HG03139 (cell line): ENCODE measurements at regions not wholly inside any gene's neighbourhood (a gene's known extent, or its start where the extent isn't known, plus 50 kb on each side); places are given as distances from the start of the nearest gene placed in this dataset.
"Not testable (repeated sequence)": the region's sequence is repeated elsewhere in the genome, so short reads cannot be mapped to it uniquely, and the experiment has no call there.

Experiments
- ATAC-seq: cut with Tn5 transposase; IDR thresholded peaks from one replicate; pipeline ENCODE4 v1.9.1; 2021; ENCODE audit not compliant: unreplicated experiment

DNA sequence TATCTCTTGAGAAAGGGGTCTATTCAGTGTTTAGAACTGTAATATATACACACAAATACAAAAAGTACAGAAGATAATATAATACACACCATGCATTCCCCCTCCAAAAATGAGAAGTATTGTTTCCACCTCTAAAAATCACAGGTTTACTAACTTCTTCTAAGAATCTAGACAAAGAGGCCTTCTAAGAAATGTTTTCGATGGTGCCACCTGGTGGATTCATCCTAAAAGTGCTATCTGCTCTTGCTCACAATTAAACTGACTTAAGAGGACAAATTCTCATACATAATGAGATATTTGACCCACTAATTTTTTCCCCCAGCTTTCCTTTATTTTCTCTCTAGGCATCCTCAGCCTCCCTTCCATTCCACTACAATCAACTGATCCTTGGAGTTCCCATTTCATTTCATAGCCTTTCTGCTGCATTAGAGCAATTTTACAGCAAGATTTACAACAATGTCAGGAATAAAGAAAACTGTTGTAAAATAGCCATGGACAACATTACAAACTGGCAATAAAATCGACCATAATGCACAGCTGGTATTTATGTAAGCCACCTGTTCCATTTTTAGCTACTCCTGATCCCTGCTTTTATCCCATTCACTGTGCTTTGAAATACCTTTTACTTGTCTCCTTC is 124.6 kb downstream of the ARRDC4 start:
- ATAC-seq = no peak

DNA sequence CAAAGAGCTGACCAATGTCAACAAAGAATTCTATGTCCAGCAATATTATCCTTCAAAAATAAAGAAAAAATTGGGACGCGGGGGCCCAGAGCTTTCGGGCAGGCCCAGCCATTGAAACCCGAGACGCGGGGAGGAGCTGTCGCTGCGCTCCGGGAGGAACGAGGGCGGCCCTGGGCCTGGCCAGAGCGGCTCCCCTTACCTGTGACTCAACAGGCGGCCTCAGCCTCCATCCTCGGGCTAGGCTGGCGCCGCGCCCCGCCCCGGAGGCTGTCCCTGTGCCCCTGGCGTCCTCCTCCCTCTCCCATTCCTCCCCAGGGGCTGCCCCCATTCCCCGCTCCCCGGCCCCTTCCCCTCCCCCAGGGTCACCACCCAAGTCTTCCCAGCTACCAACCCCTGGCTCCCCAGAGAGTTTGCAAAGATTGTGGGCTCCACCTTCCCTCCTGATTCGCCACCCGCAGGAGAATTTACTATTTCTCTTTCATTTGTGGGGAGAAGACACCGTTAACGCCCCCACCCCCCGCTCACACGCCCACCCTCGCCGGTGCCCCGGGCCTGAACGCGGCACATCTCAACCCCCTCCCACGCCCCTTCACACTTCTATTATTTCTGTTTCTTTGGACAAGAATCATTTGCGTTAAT is 127.9 kb downstream of the ARRDC4 start:
- ATAC-seq = peak; percentile 84

DNA sequence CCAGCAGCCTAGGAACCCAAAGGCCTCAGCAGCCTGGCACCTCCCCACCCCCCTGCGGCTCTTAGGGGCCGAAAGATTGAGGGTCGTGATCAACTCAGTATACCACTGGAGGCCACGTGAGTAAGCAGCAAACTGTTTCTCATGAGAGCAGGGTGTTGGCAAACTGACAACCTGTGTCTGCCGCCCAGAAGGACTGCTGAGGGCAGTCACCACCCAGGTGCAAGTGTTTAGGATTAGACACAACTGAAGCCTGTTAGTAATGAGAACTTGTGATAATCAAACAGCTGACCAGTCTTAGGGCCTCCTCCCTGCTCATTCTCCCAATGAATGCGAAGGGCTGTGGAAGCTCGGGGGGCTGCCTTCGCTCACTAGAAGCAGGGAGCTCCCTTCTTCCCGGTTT is 128.8 kb downstream of the ARRDC4 start:
- ATAC-seq = not testable (repeated sequence)

DNA sequence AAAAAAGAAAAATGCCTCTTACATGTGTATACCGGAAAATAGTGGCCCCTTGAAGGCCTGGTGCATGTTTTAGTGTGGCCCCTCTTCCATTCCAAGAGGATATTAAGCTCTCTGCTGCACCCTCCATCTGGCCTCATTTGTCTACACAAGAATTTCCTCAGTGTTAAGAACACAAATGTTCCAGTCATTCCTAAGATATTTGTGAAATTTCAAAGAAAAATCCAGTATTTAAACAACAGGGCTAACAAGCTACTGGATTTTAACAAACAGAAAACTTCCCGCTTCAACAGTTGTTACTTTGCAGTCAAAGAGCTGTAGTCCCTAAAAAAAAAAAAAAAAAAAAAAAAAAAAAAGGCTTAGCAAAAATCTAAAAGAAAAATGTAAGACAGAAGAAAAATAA is 137.5 kb downstream of the ARRDC4 start:
- not testable (repeated sequence) for ATAC-seq

DNA sequence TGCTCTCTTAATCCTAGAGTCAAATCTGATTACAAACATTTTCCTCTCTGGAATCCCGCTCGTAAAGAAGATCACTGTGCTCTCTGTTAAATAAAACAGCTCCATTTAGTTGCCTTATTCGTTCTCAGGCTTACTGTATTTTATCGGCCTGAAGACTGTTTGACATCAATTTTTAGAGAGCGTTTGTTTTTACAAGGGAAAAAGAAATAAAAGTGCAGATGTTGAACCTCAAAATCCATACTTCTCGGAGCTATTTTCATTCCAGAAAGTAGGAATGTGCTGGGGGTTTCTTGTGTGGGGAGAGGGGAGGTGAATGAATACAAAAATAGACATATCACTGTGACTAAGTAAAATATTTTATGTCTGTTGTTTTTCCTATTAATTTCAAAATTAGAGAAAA is 140.1 kb downstream of the ARRDC4 start:
- not testable (repeated sequence) for ATAC-seq

DNA sequence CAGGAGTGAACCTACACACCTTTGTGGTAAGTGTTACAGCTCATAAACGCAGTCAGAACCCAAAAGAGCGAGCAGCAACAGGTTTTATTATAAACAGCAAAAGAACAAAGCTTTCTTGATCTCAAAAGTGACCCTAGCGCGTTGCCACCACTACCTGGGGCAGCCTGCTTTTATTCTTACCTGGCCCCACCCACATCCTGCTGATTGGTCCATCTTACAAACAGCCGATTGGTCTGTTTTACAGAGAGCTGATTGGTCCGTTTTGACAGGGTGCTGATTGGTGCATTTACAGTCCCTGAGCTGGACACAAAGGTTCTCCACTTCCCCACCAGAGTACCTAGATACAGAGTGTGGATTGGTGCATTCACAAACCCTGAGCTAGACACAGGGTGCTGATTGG is 143.1 kb downstream of the ARRDC4 start:
- no peak for ATAC-seq

DNA sequence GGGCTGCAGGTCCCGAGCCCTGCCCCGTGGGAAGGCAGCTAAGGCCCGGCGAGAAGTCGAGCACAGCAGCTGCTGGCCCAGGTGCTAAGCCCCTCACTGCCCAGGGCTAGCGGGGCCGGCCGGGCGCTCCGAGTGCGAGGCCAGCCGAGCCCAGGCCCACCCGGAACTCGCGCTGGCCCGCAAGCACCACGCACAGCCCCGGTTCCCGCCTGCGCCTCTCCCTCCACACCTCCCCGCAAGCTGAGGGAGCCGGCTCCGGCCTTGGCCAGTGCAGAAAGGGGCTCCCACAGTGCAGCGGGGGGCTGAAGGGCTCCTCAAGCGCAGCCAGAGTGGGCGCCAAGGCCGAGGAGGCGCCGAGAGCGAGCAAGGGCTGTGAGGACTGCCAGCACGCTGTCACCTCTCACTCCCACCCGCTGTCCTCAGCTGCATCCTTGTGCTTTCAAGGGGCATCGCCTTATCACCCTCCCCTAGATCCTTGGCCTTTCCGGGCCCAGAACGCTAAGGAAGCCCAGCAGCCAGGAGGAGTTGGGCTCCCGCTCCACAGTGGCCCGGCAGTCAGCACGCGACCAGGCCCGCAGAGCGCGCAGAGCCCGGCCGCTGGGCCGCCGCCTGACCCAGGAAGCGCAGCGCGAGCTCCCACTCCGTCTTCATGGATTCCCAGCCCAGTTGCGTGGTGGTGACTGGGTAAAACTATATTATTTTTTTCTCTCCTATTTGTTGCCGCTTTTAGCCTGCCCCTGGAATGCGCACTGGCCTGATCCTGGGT is 144.1 kb downstream of the ARRDC4 start:
- not testable (repeated sequence) for ATAC-seq

DNA sequence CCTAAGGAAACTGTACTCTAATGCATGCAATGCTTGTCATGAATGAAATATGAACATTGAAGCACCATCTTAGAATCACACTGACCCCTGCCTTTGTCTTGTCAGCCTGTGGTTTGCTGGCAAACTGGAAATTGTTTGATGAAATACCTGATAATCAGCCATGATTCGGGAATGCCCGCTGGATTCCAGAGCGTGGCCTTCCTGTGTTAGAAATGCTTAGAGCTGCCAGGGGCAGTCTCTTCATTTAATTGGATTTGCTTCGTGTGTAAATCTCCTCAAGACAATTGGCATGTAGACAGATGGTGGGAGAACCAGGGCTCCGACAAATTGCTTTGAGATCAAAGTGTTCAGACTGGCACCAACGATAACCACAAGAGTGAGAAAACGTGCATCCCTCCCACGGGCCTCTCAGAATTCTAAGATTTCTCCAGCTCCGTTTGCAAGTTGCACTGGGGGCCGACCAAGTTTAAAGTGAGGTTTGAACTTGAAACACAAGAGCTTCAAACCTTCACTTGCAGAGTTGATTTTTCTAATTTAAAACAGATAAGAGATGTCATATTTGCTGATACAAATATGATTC is 146.2 kb downstream of the ARRDC4 start:
- not testable (repeated sequence) for ATAC-seq

DNA sequence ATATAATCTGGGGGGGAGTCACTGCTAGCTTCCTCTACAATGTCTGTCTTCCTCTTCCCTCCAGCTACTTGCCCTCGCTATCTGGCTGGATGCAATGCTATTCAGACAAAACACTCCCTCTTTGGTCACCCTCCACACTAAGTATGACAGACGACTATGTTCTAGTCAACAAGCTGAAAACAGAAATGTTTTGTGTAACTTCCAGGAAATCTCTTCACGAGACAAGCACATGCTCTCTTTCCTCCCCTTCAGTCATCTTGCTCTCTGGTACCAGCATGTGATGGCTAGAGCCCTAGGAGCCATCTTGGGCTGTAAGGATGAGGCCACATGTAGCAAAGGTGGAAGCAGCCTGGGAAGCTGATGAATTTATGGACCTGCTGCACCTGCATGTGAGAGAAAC is 151.3 kb downstream of the ARRDC4 start:
- ATAC-seq = no peak

DNA sequence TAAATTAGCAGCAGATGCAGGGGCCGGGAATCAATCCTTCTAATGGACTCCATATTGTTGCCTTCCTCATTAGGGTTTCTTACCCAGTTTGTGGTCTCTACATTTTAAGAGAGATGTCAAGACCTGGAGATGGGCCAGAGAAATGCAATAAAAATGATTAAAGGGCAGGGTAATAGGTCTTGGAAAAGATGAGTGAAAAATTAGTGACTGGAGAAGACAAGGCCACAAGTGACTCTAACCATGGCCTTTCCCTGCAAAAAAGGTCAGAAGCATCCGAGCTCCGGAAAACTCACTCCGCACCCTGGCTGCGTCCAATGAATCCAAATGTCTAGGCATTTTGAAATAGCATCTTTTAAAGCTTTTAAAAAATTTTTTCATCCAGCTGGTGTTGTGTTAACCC is 152.8 kb downstream of the ARRDC4 start:
- ATAC-seq = no peak

DNA sequence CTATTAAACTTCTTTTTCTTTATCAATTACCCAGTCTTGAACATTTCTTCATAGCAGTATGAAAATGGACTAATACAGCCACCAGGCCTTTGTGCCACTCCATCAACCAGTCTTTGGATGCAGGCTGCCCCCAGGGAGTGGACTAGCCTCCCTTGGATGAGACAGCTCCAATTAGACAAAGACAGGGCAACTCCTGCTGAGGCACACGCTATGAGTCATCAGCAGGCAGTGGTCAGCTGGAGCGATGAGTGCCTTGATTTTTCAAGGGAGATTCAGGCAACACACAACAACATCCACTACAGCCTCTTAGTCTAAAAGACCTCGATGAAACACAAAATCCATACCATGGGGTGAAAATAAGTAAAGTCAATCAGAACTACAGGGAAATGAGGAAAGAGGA is 160.1 kb downstream of the ARRDC4 start:
- ATAC-seq = no peak

DNA sequence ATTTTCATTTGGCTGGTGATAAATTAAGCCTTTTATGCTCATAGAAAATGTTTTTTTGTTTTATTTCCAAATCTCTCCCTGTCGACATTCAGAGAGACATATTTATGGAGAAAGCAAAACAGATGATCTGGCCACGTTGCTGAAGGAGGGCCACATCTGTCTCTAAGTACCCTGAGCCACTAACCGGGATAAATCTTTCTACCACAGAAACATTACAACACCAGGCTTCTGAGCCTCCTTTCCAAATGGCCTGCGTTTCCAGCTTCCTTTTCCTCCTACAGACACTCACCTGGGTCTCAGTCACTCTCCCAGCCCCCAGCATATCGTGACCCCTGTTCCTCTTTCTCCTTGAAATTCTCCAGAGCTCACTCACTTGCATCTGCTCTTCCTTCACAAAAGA is 161.0 kb downstream of the ARRDC4 start:
- ATAC-seq = no peak

DNA sequence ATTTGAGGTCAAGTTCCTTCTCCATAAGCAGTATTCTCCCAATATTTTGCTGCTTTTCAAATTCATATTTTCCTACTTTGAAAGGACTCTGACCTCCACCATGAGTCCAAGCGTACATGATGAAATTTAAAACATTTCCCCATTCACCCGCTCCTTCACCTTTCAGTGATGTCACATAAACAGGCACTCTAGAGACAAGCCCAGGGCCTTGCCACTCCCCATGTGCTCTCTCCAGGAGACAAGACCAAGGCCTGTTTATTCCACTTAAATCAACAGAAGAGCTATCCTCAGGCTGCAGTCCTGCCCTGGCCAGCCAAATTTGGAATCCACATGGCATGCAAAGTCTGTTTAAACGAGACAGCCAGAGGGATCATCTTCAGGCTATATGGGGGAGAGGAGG is 161.5 kb downstream of the ARRDC4 start:
- no peak for ATAC-seq

DNA sequence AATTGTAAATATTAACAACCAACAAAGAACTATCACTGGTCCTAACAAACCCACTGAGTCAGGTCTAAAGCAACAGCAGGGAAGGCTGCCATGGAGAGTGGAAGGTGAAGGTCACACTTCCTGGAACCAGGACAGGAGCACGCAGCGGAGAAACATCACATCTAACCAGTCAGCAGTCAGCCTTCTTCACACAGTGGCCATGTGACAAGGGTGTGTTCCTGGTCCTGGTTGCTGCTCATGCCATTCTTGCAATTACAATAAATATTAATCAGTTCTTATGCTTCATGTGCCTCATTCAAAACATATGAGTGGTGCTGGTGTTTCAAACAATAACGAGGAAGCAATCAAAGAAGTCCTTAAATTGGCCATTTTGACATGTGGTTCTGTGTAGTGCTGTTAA is 162.8 kb downstream of the ARRDC4 start:
- ATAC-seq = no peak

DNA sequence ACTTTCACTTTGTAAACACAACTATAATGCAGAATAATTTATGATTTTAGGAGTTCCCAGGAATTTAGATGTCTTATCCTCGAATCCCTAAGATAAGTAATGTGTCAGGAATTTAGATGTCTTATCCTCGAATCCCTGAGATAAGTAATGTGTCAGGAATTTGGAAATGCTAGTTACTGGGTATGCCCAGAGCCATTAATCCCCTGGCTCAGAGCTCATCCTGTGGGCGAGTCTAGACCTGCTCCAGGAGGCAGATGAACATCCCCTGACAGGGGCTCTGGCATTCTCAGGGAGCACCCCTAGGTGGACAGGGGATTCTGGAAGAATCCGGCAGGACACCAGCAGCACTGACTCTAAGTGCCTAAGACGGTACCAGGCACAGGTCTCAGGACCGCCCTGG is 163.3 kb downstream of the ARRDC4 start:
- no peak for ATAC-seq

DNA sequence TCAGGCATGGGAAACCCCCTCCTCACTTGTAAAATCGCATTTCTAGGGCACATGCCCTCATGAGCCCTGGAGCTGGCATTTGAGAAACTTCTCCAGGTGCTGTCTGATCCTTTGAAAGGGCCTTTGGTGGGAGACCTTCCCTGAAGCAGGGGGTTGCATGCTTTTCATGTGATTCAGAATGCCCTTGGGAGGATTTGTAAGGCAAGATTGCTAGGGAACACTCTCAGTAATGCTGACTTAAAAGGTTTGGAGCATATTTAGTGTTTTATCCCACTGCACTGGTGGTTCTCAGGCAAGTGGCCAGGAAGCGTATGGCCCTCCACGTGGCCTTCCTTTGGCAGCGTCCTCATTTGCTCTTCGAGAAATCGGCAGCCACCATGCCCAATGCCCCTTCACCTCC is 164.1 kb downstream of the ARRDC4 start:
- no peak for ATAC-seq

DNA sequence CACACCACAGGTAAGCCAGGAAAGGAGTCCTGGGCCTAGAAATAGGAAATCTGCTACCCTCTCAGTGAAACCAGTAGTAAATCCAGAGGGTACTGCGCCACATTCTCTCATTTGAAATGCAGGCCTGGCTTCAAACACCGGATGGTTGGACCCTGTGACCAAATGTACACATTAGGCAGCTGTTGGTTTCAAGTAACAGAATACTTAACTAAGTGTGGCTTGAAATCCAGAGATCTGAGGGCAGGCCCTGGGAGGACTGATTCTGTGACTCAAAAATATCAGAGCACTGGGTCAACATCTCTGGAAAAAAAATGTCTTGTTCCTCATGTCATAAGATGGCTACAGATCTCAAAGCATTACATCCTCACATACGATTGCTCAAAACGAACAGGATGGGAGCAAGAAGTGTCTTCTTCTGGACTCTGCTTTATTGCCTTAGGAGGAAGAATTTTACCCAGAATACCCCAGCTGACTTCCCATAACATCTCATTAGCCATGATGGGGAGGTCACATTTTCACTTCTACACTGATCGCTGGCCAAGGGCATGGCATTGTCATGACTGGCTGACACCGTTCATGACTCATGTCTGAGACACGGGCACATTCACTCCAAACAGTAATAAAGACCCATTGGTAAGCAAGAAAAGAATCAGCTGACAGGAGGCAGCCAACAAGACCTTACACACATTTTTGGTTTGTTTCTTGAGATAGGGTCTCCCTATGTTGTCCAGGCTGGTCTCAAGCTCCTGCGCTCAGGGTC is 166.0 kb downstream of the ARRDC4 start:
- no peak for ATAC-seq

DNA sequence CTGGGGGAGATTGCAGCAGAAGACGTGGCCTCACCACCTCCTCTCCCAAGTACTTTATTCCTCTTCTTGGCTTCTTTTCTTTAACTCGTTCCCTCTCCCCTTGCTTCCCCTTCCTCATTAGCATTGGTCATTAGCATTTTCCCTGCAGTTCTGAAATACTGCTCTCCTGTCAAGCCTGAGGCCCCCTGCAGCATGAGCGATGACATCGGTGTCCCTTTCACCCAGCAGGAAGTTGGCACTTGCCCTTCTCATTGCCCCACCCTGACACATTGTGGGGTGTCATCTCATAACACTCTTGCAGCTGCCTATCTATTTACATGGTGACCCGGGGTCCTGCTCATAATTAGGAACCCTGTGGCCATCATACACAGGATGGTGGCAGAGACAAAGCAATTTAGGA is 167.1 kb downstream of the ARRDC4 start:
- ATAC-seq = no peak

DNA sequence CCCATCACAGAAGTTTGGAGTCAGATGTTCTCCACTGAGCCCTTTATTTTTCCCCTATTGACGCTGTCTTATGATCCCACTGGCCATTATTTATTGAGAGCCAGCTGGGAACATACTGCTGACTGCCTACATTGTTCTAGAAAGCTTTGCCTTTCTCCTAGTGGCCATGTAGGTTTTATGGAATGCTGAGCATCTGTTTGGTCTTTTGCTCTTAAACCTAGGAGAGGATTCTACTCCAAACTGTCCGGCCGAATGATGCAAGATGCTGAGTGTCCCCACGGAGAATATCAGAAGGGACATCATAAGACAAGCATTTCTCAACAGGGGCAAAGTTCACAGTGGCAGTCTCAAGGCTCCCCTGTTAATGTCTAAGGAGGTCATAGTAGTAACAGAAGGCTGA is 171.4 kb downstream of the ARRDC4 start:
- ATAC-seq = no peak

DNA sequence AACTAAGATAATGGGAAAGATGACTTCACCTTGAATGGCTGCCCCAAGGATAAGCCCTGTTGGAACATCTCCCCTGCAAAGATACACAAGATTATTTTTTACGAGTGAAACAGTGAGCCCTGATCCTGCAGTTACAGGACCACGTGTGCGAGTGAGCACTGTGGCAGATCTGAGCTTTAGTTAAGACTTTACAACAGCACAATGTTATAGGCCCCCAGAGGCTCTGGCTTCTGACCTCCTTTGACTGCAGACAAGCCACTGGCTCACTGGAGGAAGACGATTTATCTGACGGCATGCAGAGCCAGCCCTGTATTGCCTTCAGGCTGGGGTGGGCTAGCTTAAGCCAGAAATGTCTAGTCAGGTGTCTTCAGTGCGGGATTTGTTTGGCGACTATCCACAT is 174.4 kb downstream of the ARRDC4 start:
- no peak for ATAC-seq

DNA sequence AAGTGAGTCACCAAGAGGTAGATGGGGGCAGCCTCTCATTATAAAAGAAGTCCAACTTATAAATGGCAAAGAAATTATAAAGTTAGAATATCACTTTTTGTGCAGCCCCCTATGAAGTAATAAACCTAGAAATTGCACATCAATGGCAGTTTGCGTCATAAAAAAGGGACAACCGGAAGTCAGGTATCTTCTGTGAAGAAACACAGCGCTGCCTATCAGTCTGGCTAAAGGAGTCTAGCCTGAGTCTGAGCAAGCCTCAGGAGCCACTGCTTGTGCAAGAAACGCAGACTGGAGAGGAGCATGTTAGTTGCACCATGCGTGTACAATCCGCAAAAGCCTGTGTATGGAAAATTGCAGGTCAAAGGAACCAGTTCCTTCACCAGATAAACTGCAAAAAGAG is 178.4 kb downstream of the ARRDC4 start:
- no peak for ATAC-seq
